GM18873 (cell line): ENCODE measurements at regions not wholly inside any gene's neighbourhood (a gene's known extent, or its start where the extent isn't known, plus 50 kb on each side); places are given as distances from the start of the nearest gene placed in this dataset.
A peak's percentile ranks its signal among the peaks of the same experiment; 100 is the strongest.
"Not testable (repeated sequence)": the region's sequence is repeated elsewhere in the genome, so short reads cannot be mapped to it uniquely, and the experiment has no call there.

Experiments
- ATAC-seq: cut with Tn5 transposase; IDR thresholded peaks from one replicate; pipeline ENCODE4 v1.9.1; 2021; ENCODE audit warnings: mild to moderate bottlenecking, moderate library complexity, moderate number of reproducible peaks; ENCODE audit not compliant: unreplicated experiment, low FRiP score

- ATAC-seq: not testable (repeated sequence)
These were observed 50.8 kb upstream of the GRIN2B start for GRCh38 chr12:14032191-14032590.

GRCh38 chr12:14043776-14044175, 62.4 kb upstream of the GRIN2B start:
- ATAC-seq: no peak

DNA sequence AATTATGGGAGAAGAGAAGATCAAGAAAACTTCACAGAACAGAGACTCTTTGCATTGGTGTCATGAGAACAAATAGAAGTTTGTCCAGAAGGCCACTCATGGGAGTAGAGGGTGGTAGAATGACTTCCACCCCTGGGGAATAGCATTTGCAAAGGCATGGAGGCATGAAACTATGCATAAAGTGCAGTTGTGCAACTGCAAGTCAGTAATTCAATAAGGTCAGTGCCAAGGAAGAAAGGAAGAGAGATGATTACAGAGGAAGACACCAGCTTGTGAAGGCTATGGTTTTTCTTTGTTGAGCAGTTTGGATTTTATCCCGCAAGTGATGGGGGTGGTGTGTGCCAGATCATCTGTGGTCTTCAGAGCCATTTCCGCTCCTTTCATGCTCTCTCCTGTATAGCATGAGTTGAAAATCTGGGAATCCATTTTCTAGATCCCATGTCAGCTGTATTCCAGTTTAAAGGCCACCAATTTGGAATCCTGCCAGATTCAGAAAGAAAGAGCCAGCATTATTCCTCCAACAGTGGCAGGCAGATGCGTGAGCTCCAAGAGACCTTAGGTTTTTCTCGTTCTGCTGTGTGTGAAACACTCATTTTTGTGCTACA, 67.6 kb upstream of the GRIN2B start:
- ATAC-seq: no peak

DNA sequence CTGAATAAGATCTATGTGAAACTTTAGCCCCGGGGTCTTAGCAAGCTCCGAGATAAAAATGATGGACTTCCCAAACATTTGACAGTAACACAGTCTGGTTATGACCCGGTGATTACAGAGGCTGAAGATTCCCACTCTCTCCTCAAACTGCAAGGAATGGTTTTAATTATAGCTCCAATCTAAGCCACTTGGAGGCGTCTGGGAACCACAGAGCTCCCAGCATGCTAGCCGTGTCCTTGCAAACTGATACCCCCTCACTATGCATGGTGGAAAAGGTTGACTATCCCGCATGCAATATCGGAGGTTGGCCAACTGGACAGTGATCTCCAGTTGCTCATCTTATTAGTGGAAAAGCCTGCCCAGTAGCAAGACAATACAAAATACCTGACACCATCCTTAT, 76.5 kb upstream of the GRIN2B start:
- no peak for ATAC-seq

DNA sequence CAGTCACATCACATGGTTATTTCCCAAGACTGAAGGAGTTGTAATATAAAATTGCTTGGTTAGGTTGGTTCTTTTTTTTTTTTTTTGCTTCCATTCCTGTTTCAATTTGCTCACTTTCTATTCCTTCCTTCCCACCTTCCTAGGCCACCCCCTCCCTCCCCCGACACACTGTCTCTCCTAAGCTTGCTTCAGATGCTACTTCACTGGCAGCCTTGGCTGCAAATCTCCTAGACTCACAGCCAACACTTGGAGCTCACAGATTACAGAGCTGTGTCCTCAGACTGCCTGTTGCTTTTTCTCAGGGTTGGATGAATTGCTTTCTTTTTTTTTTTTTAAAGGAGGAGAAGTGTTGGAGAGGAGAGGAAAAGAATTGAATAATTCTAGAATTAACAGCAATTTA, 77.3 kb upstream of the GRIN2B start:
- ATAC-seq: no peak

GRCh38 chr12:14059548-14059947, 78.1 kb upstream of the GRIN2B start:
- ATAC-seq: no peak

GRCh38 chr12:14065616-14066015, 84.2 kb upstream of the GRIN2B start:
- no peak for ATAC-seq

DNA sequence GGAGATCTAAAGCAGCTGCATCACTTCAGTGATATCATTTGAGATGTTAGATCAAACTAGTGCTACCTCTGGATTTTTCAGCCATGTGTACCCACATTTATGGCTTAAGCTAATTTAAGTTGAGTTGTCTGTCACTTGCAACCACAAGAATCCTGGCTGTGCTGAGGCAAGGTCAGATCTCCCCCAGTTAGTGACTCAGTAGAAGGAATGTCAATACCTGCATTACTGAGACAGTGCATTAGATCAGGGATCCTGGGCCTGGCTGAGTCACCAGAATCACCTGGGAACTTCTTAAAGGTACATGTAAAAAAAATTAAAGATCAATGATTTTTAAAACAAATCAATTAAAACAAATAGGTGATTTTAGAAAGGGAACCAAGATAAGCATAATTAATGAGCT, 84.6 kb upstream of the GRIN2B start:
- ATAC-seq: no peak

DNA sequence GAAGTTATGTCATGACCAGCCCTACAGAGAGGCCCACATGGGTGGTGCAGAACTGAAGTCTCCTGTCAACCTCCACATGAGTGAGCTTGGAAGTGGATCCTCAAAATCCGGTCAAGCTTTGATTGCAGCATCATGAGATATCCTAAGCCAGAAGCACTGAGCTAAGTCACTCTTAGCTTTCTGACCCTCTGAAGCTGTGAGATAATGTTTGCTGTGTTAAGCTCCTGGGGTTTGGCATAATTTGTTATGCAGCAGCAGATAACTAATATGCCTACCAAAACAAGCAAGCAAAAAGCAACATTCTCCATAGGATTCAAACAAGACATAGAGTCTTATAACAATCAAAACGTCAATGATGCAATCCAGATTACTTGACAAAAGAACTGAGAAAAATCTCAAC, 87.6 kb upstream of the GRIN2B start:
- no peak for ATAC-seq

GRCh38 chr12:14071833-14072232, 90.4 kb upstream of the GRIN2B start:
- ATAC-seq: no peak

DNA sequence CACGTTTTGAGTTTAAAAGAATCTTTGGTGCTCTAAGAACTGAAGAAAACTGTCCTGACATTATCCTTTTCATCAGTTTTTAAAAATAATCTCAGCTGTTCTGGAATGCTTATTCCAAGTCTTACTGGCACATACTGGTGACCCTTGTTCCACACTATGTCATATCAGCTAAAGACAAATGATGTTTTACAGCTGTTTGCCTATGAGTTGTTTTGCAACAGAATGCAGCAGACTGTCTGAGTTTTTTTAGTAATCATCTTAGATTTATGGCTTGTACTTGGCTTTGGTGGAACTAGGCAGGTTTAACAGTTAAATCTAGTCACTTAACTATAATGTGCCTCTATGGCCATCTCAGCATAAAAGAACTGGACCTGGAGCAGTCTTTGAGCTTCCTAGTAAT, 91.6 kb upstream of the GRIN2B start:
- no peak for ATAC-seq

DNA sequence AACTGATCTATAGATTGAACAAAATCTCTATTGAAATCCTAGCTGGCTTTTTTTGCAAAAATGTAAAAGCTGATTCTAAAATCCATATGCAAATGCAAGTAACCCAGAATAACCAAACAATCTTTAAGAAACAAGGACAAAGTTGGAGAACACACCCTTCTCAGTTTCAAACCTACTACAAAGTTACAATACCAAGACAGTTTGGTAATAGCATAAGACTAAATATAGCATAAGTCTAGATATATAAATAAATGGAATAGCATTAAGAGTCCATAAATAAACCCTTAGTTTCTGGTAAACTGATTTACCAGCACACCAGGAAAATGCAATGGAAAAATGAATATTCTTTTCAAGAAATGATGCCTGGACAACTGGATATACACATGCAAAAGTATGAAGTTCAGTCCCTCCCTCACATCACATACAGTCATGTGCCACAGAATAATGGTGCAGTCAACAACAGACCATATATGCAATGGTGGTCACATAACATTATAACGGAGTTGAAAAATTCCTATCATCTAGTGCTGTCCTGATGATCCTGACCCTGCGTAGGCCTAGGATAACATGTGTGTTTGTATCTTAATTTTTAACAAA, 94.5 kb upstream of the GRIN2B start:
- ATAC-seq: no peak

DNA sequence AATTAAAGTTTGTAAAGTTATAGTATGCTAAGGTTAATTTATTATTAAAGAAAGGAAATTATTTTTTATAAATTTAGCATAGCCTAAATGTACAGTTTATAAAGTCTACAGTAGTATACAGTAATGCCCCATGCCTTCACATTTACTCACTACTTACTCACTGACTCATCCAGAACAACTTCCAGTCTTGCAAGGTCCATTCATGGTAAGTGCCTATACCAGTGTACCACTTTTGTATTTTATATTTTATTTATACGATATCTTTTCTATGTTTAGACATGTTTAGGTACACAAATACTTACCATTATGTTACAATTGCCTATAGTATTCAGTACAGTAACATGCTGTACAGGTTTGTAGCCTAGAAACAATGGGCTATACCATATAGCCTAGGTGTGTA, 95.1 kb upstream of the GRIN2B start:
- no peak for ATAC-seq

GRCh38 chr12:14086838-14087237, 105.4 kb upstream of the GRIN2B start:
- ATAC-seq: no peak

DNA sequence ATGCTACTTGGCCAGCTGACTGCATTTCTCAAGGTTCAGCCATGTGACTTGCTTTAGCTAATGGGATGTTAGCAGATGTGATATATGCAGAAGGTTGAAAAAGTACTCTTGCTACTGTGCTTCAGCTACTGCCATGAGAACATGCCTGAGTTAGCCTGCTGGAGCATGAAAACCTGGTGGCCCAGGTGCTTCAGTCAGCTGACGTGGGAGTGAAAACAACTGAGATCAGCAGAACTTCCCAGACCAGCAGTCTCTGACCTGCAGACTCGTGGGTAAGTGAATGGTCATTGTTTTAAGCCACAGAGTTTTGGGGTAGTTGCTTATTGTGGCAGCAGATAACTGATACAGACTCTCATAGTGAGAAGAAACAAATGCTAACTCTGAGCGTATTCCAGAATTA, 118.6 kb upstream of the GRIN2B start:
- ATAC-seq: no peak

DNA sequence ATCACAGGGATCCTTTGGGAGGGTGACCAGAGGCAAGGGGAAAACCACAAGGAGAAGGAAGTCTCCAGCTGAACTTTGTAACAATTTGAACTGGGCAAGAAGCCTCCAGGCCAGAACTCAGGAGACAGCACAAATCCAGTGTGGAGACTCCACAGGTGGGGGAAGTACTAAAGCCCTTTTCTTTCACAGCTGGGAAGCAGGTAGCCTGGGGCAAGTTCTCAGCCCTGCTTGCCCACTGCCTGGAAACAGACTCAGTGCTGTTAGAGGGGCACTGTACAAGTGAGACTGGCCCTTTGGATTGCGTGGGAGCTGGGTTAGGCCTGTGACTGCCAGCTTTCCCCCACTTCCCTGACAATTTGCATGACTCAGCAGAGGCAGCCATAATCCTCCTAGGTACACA, 120.2 kb upstream of the GRIN2B start:
- ATAC-seq: not testable (repeated sequence)

DNA sequence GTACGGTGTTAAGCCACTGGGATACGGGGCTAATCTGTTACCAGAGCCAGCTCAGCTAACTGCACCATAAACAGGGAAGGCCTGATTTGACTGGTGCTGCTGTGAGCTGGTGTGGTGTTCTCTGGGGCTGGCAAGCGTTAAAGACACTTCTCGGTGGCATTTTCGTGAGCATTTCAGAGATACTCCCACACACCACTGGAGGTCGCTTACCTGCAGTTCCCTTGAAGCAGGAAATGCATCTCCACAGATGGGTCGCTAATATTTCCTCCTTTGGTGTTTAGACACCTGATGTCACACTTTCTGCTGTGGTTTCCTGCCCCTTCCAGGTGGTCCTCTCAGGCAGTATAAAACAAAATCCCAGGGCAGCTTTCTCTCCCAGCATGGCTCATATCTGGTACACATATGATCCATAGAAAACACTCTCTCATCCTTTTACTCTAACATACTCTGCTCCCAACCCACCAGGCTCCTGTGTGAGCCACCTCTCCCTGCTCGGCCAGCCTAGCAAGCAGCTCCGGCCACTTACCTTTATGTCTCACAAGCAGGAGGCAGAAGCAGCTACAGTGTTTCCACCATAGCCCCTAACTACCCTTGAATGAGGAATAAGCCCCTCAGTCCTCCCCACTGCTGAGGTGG, 129.9 kb upstream of the GRIN2B start:
- ATAC-seq: peak; percentile 96

GRCh38 chr12:14113031-14113430, 131.6 kb upstream of the GRIN2B start:
- ATAC-seq: no peak

DNA sequence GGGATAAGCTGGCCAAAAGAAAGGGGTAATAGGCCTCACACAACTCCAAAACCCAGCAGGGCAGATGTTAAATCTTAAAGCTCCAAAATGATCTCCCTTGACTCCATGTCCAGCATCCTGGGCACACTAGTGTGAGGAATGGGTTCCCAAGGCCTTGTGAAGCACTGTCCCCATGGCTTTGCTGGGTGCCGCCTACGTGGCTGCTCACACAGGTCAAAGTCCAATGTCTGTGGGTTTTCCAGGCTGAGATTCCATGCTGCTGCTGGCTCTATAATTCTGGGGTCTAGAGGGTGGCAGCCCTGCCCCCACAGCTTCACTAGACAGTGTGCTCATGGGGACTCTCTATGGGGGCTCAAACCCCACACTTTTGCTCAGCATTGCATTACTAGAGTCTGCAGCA, 145.3 kb upstream of the GRIN2B start:
- no peak for ATAC-seq

DNA sequence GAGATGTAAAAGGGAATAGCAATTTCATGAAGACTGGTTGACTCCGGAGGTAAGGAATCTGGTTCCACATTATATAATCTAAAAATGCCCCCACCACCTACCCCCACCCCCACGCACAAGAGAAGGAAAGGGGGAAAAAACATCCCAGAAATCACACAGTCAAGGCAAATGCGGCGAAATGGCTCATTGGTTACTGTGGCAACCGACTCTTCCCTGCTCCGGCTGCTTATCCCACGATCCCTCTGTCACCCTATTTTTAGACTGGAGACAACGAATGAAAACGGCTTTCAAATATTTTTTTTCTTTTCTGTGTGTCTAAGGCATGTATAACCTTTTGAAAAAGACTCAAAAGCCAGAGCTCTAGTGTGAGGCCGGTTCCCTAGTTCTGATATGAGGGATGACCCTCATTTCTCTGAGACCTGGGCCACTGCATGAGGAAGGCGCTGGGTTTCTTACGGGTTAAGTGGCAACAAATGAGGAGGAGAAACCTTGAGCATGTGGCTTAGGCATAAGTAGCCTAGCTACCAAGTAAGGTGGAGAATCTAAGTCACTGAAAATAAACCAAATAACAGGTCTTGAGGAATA, 148.3 kb upstream of the GRIN2B start:
- ATAC-seq: no peak

DNA sequence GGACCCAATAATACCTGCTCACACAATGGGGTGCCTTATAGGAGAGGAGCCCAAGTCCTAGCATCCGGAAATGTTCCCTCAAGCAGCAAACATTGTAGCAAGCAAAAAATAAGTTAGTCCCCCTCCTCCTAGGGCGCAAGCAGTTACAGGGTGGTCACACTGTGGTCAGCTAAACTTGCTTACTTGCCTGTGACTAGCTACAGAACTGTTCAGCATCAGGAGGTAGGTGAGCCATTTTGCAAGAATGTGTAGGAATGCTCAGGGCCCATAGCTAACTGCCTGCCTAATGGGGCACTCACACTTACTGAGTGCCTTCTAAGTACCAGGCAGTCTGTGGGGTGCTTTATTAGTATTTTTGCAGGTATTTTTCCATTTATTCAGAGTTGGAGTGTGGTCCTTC, 154.6 kb upstream of the GRIN2B start:
- no peak for ATAC-seq

DNA sequence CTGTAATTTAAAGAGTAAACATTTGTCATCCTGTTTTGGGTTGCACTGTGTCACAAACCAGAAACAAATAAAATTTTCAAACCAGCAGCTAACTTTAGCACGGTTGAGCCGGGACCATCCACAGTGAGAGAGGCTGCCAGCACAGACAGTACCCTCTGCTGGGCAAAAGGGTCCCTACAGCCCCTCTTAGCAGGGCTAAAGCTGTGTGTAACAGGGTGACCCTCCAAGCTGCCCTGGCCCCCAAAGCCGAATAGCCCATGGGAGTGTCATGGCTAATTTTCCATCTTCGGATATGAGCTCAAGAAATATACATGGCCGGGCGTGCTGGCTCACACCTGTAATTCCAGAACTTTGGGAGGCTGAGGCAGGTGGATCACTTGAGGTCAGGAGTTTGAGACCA, 157.1 kb upstream of the GRIN2B start:
- no peak for ATAC-seq
